Ishikawa (cell line): ENCODE measurements at regions not wholly inside any gene's neighbourhood (a gene's known extent, or its start where the extent isn't known, plus 50 kb on each side); places are given as distances from the start of the nearest gene placed in this dataset.

Experiments used
- CEBPB ChIP-seq: IDR thresholded peaks from 2 replicates; pipeline ENCODE4 v1.6.1; 2012
- CREB1 ChIP-seq: IDR thresholded peaks from 2 replicates; pipeline ENCODE4 v1.6.1; 2012; ENCODE audit warnings: low read depth
- EGR1 ChIP-seq: IDR thresholded peaks from 2 replicates; pipeline ENCODE4 v1.6.1; 2012
- EP300 ChIP-seq: IDR thresholded peaks from 2 replicates; pipeline ENCODE4 v1.6.1; 2012; ENCODE audit warnings: borderline replicate concordance
- FOXM1 ChIP-seq: IDR thresholded peaks from 2 replicates; pipeline ENCODE4 v1.6.1; 2012; ENCODE audit warnings: low read depth, borderline replicate concordance
- NFIC ChIP-seq: IDR thresholded peaks from 2 replicates; pipeline ENCODE4 v1.6.1; 2012
- RAD21 ChIP-seq: IDR thresholded peaks from 2 replicates; pipeline ENCODE4 v1.6.1; 2012; ENCODE audit warnings: low read depth
- REST ChIP-seq: IDR thresholded peaks from 2 replicates; pipeline ENCODE4 v1.6.1; 2012; ENCODE audit warnings: low read depth, mild to moderate bottlenecking
- TAF1 ChIP-seq: IDR thresholded peaks from 2 replicates; pipeline ENCODE4 v1.6.1; 2012; ENCODE audit warnings: low read depth, mild to moderate bottlenecking
- TCF12 ChIP-seq: IDR thresholded peaks from 2 replicates; pipeline ENCODE4 v1.6.1; 2012; ENCODE audit warnings: low read depth
- TEAD4 ChIP-seq: IDR thresholded peaks from 2 replicates; pipeline ENCODE4 v1.6.1; 2012
- YY1 ChIP-seq: IDR thresholded peaks from 2 replicates; pipeline ENCODE4 v1.6.1; 2012; ENCODE audit warnings: low read depth
- ZBTB7A ChIP-seq: IDR thresholded peaks from 2 replicates; pipeline ENCODE4 v1.6.1; 2012; ENCODE audit warnings: low read depth
- TF ChIP-seq, protein P1 (sequence below): IDR thresholded peaks from 2 replicates; pipeline ENCODE4 v1.6.1; 2012
- TF ChIP-seq, protein P2 (sequence below): IDR thresholded peaks from 2 replicates; pipeline ENCODE4 v1.6.1; 2012

GRCh38 chr5:158511454-158511853 is 588.3 kb downstream of the EBF1 start:
- TF ChIP-seq, protein P1, sequence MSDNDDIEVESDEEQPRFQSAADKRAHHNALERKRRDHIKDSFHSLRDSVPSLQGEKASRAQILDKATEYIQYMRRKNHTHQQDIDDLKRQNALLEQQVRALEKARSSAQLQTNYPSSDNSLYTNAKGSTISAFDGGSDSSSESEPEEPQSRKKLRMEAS: no peak
- TF ChIP-seq TCF12: no peak
- no peak for TF ChIP-seq ZBTB7A
- TF ChIP-seq TAF1: no peak

GRCh38 chr5:158510479-158510878 is 589.2 kb downstream of the EBF1 start:
- TF ChIP-seq TAF1 (no peak), RAD21 (no peak), EP300 (no peak), TCF12 (no peak), CEBPB (no peak), FOXM1 (no peak), REST (no peak), YY1 (no peak), TEAD4 (no peak), NFIC (no peak), ZBTB7A (no peak), EGR1 (no peak), CREB1 (no peak)
- TF ChIP-seq, protein P1: no peak
- TF ChIP-seq, protein P2, sequence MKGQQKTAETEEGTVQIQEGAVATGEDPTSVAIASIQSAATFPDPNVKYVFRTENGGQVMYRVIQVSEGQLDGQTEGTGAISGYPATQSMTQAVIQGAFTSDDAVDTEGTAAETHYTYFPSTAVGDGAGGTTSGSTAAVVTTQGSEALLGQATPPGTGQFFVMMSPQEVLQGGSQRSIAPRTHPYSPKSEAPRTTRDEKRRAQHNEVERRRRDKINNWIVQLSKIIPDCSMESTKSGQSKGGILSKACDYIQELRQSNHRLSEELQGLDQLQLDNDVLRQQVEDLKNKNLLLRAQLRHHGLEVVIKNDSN: no peak

DNA sequence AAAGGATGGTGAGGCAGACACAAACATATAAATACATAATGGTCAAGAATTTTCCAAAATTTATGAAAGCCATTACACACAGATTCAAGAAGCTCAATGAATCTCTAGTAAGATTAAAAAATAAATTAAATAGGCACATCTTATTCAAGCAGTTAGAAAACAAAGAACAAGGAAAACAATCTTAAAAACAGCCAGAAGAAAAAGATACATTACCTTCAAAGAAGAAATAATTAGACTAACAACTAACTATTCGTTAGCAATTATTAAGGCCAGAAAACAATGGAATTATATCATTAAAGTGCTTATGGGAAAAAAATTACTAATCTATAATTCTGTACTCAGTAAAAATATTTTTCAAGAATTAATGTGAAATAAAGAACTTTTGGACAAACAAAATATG is 593.1 kb downstream of the EBF1 start:
- TF ChIP-seq RAD21 (no peak), TEAD4 (no peak)

GRCh38 chr5:158502686-158503085 is 597.0 kb downstream of the EBF1 start:
- TF ChIP-seq CEBPB (no peak), TAF1 (no peak), EP300 (no peak), EGR1 (no peak), NFIC (no peak), ZBTB7A (no peak)
- TF ChIP-seq, protein P2: no peak

- TF ChIP-seq RAD21 (no peak), EP300 (no peak), NFIC (no peak)
These were observed 599.8 kb downstream of the EBF1 start for GRCh38 chr5:158499892-158500418.

- TF ChIP-seq, protein P2: no peak
- TF ChIP-seq CREB1: no peak
- no peak for TF ChIP-seq CEBPB
- TF ChIP-seq NFIC: no peak
- no peak for TF ChIP-seq TCF12
- no peak for TF ChIP-seq RAD21
- no peak for TF ChIP-seq YY1
- no peak for TF ChIP-seq EGR1
- TF ChIP-seq, protein P1: no peak
- no peak for TF ChIP-seq TEAD4
- TF ChIP-seq EP300: no peak
- TF ChIP-seq REST: no peak
- TF ChIP-seq ZBTB7A: no peak
- no peak for TF ChIP-seq TAF1
- TF ChIP-seq FOXM1: no peak
These were observed 600.4 kb downstream of the EBF1 start for GRCh38 chr5:158499075-158499891.
